Ishikawa (cell line): ENCODE measurements at regions not wholly inside any gene's neighbourhood (a gene's known extent, or its start where the extent isn't known, plus 50 kb on each side); places are given as distances from the start of the nearest gene placed in this dataset.

Experiments used
- CEBPB ChIP-seq: IDR thresholded peaks from 2 replicates; pipeline ENCODE4 v1.6.1; 2012
- CREB1 ChIP-seq: IDR thresholded peaks from 2 replicates; pipeline ENCODE4 v1.6.1; 2012; ENCODE audit warnings: low read depth
- EGR1 ChIP-seq: IDR thresholded peaks from 2 replicates; pipeline ENCODE4 v1.6.1; 2012
- EP300 ChIP-seq: IDR thresholded peaks from 2 replicates; pipeline ENCODE4 v1.6.1; 2012; ENCODE audit warnings: borderline replicate concordance
- FOXM1 ChIP-seq: IDR thresholded peaks from 2 replicates; pipeline ENCODE4 v1.6.1; 2012; ENCODE audit warnings: low read depth, borderline replicate concordance
- NFIC ChIP-seq: IDR thresholded peaks from 2 replicates; pipeline ENCODE4 v1.6.1; 2012
- RAD21 ChIP-seq: IDR thresholded peaks from 2 replicates; pipeline ENCODE4 v1.6.1; 2012; ENCODE audit warnings: low read depth
- TAF1 ChIP-seq: IDR thresholded peaks from 2 replicates; pipeline ENCODE4 v1.6.1; 2012; ENCODE audit warnings: low read depth, mild to moderate bottlenecking
- TCF12 ChIP-seq: IDR thresholded peaks from 2 replicates; pipeline ENCODE4 v1.6.1; 2012; ENCODE audit warnings: low read depth
- TEAD4 ChIP-seq: IDR thresholded peaks from 2 replicates; pipeline ENCODE4 v1.6.1; 2012
- YY1 ChIP-seq: IDR thresholded peaks from 2 replicates; pipeline ENCODE4 v1.6.1; 2012; ENCODE audit warnings: low read depth
- ZBTB7A ChIP-seq: IDR thresholded peaks from 2 replicates; pipeline ENCODE4 v1.6.1; 2012; ENCODE audit warnings: low read depth
- TF ChIP-seq, protein P1 (sequence below): IDR thresholded peaks from 2 replicates; pipeline ENCODE4 v1.6.1; 2012
- TF ChIP-seq, protein P2 (sequence below): IDR thresholded peaks from 2 replicates; pipeline ENCODE4 v1.6.1; 2012; ENCODE audit warnings: low read depth, mild to moderate bottlenecking
- TF ChIP-seq, protein P3 (sequence below): IDR thresholded peaks from 2 replicates; pipeline ENCODE4 v1.6.1; 2012

GRCh38 chr6:93059911-93060310, 359.4 kb downstream of the EPHA7 start:
- TF ChIP-seq EP300 (no peak), TAF1 (no peak), ZBTB7A (no peak), EGR1 (no peak), YY1 (no peak)
- TF ChIP-seq, protein P1, sequence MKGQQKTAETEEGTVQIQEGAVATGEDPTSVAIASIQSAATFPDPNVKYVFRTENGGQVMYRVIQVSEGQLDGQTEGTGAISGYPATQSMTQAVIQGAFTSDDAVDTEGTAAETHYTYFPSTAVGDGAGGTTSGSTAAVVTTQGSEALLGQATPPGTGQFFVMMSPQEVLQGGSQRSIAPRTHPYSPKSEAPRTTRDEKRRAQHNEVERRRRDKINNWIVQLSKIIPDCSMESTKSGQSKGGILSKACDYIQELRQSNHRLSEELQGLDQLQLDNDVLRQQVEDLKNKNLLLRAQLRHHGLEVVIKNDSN: no peak

DNA sequence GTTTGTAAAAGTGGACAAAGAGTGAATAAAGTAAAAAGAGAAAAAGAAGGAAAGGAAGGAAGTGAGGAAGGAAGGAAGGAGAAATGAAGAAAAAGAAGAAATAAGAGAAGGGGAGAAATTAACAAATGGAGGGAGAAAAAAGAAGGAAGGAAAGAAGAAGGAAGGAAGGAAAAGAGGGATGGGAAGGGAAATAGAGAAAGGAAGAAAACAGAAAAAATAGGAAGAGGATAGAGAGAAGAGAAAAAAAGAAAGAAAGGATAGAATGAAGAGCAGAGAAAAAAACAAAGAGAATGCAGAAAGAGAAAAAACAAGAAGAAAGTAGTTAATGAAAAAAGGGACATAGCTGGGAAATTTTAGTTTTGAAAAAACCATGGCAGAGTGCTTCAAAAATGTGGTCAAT, 361.8 kb downstream of the EPHA7 start:
- no peak for TF ChIP-seq CREB1
- TF ChIP-seq, protein P1: no peak
- TF ChIP-seq, protein P2, sequence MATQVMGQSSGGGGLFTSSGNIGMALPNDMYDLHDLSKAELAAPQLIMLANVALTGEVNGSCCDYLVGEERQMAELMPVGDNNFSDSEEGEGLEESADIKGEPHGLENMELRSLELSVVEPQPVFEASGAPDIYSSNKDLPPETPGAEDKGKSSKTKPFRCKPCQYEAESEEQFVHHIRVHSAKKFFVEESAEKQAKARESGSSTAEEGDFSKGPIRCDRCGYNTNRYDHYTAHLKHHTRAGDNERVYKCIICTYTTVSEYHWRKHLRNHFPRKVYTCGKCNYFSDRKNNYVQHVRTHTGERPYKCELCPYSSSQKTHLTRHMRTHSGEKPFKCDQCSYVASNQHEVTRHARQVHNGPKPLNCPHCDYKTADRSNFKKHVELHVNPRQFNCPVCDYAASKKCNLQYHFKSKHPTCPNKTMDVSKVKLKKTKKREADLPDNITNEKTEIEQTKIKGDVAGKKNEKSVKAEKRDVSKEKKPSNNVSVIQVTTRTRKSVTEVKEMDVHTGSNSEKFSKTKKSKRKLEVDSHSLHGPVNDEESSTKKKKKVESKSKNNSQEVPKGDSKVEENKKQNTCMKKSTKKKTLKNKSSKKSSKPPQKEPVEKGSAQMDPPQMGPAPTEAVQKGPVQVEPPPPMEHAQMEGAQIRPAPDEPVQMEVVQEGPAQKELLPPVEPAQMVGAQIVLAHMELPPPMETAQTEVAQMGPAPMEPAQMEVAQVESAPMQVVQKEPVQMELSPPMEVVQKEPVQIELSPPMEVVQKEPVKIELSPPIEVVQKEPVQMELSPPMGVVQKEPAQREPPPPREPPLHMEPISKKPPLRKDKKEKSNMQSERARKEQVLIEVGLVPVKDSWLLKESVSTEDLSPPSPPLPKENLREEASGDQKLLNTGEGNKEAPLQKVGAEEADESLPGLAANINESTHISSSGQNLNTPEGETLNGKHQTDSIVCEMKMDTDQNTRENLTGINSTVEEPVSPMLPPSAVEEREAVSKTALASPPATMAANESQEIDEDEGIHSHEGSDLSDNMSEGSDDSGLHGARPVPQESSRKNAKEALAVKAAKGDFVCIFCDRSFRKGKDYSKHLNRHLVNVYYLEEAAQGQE: no peak
- TF ChIP-seq FOXM1: no peak
- no peak for TF ChIP-seq TCF12
- TF ChIP-seq EP300: no peak
- TF ChIP-seq TEAD4: no peak
- TF ChIP-seq CEBPB: no peak
- TF ChIP-seq EGR1: no peak
- no peak for TF ChIP-seq ZBTB7A

DNA sequence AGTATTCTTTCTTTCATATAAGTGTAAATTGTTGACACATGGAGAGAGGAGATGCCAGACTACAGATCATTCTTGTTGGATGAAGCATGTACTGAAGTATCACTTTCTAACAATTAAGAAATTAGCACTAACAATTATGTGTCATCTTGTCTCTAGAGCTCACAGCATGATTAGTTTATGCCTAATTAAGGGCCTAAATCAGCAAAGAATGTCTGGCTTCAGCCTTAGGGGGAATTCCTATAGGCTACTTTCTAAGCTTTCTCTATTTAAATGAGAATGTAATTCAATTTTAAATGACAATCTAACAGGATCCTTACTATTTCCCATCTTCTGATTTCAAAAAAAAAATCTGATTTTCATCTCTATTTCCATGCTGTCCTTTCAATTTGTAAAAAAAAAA, 371.0 kb downstream of the EPHA7 start:
- TF ChIP-seq EGR1: no peak

DNA sequence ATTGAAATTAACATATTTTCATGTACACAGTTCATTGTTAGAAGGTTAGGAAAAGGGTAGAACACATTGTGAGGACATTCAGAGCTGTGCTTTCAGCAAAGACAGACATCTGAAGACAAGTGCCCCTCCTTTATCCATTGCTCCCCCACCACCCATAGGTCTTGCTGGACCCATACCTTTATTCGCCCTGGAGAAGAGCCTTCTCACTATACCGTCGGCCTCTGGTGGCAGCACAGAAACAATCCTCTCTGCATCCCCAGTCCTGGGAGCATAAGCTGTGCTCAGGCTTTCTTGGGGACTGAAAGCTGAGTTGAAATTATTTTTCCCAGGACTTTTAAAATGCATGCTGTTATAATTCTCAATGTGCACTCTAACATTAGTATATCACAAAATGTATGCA, 372.3 kb downstream of the EPHA7 start:
- TF ChIP-seq, protein P1: no peak
- TF ChIP-seq CREB1: no peak
- TF ChIP-seq NFIC: no peak
- no peak for TF ChIP-seq TCF12
- TF ChIP-seq, protein P2: no peak
- TF ChIP-seq CEBPB: no peak
- no peak for TF ChIP-seq TEAD4
- no peak for TF ChIP-seq FOXM1
- no peak for TF ChIP-seq EP300
- TF ChIP-seq TAF1: no peak
- TF ChIP-seq YY1: no peak
- no peak for TF ChIP-seq EGR1
- TF ChIP-seq, protein P3, sequence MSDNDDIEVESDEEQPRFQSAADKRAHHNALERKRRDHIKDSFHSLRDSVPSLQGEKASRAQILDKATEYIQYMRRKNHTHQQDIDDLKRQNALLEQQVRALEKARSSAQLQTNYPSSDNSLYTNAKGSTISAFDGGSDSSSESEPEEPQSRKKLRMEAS: no peak
- no peak for TF ChIP-seq ZBTB7A
- TF ChIP-seq RAD21: no peak

DNA sequence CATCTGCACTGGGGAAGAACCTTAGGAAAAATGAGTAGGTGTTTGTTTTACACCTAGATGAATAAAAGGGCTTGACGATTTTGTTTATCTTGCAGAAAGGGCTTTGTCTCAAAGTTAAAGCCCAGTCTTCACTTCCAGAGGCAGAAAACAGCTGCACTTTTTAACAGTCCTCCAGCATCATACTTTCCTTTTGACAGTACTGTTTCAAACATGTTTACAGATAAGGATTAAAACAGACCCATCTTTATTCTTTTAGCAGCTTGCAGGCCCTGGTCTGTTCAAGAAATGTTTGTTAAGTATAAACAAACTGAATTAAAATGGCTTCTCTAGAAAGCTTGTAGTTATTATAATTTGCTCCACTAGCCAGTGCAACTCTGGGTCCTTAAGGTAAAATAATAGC, 374.2 kb downstream of the EPHA7 start:
- TF ChIP-seq YY1: no peak
- TF ChIP-seq TEAD4: no peak

DNA sequence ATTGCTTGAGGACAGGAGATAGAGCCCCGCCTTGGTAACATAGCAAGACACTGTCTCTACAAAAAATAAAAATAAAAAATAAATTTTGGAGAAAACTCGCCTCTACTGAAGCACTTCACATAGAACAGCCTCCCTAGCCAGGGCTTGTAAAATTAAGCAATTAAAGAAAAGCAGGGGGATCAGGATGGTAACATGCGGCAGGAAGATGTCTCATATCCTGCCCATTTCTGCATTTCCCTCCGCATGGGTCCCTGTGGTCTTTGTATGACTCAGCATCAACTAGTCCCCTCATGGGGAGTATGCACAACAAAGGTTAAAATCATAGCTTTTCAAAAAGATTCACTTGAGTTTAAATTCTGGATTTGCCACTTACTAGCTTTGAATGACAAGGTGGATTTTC, 379.0 kb downstream of the EPHA7 start:
- TF ChIP-seq EGR1 (no peak), CREB1 (no peak), TCF12 (no peak), TEAD4 (no peak), NFIC (no peak), CEBPB (no peak), EP300 (no peak), ZBTB7A (no peak), RAD21 (no peak), FOXM1 (no peak), TAF1 (no peak), YY1 (no peak)
- TF ChIP-seq, protein P3: no peak
- TF ChIP-seq, protein P1: no peak
- TF ChIP-seq, protein P2: no peak
